ENCODE measurements at regions not wholly inside any gene's neighbourhood (a gene's known extent, or its start where the extent isn't known, plus 50 kb on each side); places are given as distances from the start of the nearest gene placed in this dataset.

DNA sequence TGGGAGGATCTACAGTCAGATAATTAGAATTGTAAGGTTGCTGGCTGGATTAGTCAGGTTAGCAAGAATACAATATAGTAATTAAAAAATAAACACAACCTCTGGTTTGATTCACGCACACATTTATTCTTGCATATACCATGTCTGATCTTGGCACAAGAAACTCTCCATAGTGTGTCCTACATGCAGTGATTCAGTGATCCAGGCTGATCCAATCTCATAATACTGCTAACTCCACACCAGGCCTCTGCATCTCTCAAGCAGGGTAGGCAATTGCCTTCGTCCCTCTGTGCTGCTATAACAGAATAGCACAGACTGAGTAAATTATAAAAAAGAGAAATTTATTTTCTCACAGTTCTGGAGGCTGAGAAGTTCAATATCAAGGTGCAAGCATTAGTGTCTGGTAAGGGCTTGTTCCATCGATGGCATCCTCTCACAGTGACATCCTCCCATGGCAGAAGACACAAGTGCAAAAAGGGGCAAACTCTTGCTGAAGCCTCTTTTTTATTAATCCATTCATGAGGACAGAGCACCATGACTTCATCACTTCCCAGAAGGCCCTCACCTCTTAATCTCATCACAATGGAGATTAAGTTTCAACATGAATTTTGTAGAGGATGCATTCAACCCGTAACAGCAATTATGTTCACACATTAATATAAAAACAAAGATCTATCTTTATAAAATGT lies 741.0 kb upstream of the NCAM2 start:
- Histone ChIP-seq H3K27me3 (ENCODE audit: insufficient read depth, low read length) (no peaks in the 10 kb centered on the region), H2AFZ (ENCODE audit: low read depth, low read length, poor library complexity, severe bottlenecking) (no peak overlapping the region), H3K27ac (ENCODE audit: low read depth, low read length) (no peak overlapping the region), H3K9me3 (ENCODE audit: control insufficient read depth in 1 of 2, insufficient read depth in 1 of 2, low read depth in 1 of 2, low read length in 2 of 2) (peaks cover 4 to 28% of the 10 kb centered on the region in 2 experiments; a peak in 2 of 4 replicates), H3K9me2 (ENCODE audit: insufficient read depth) (no peaks in the 10 kb centered on the region), H3K4me2 (ENCODE audit: low read length) (no peak overlapping the region), H4K20me1 (ENCODE audit: insufficient read depth) (no peaks in the 10 kb centered on the region; the same call in 1 of the 2 replicates), H3K79me2 (ENCODE audit: insufficient read depth, low read length) (no peaks in the 10 kb centered on the region), H3K9ac (ENCODE audit: low read length) (no peak overlapping the region), H3K36me3 (ENCODE audit: control insufficient read depth in 1 of 2, insufficient read depth in 2 of 2, low read length in 2 of 2) (no peaks in the 10 kb centered on the region), H3K4me1 (ENCODE audit: control insufficient read depth in 1 of 2, insufficient read depth in 2 of 2, low read length in 2 of 2) (no peaks in the 10 kb centered on the region), H3K4me3 (replicated peaks in 1 of 2; ENCODE audit: low read depth in 1 of 2, low read length in 2 of 2) (no peak overlapping the region)
- BruUV-seq (replicated peaks), result no TSS peak
- POLR2A ChIA-PET, result no interaction called here
- intact Hi-C loops (cut with micrococcal nuclease), result no loop called here
- TF ChIP-seq YY1 (IDR thresholded peaks at IDR 0.05; ENCODE audit: extremely low read depth, insufficient replicate concordance, low read depth, low read length) (no peak), CBX3 (IDR thresholded peaks at IDR 0.05; ENCODE audit: low read depth) (no peak), POLR2A (IDR thresholded peaks at IDR 0.05; ENCODE audit: borderline replicate concordance, extremely low read depth, insufficient read depth, insufficient read length) (no peak)
- TF ChIP-seq, protein P1, sequence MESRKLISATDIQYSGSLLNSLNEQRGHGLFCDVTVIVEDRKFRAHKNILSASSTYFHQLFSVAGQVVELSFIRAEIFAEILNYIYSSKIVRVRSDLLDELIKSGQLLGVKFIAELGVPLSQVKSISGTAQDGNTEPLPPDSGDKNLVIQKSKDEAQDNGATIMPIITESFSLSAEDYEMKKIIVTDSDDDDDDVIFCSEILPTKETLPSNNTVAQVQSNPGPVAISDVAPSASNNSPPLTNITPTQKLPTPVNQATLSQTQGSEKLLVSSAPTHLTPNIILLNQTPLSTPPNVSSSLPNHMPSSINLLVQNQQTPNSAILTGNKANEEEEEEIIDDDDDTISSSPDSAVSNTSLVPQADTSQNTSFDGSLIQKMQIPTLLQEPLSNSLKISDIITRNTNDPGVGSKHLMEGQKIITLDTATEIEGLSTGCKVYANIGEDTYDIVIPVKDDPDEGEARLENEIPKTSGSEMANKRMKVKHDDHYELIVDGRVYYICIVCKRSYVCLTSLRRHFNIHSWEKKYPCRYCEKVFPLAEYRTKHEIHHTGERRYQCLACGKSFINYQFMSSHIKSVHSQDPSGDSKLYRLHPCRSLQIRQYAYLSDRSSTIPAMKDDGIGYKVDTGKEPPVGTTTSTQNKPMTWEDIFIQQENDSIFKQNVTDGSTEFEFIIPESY (IDR thresholded peaks at IDR 0.05; ENCODE audit: extremely low read depth, insufficient replicate concordance, low read length), result no peak
- TF ChIP-seq, protein P2, sequence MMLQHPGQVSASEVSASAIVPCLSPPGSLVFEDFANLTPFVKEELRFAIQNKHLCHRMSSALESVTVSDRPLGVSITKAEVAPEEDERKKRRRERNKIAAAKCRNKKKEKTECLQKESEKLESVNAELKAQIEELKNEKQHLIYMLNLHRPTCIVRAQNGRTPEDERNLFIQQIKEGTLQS (IDR thresholded peaks at IDR 0.05), result no peak
- CTCF ChIA-PET, result no interaction called here
- no peak for ATAC-seq
- RAD21 ChIA-PET (ENCODE audit: low non-redundant PET in 1 of 2, low total read pairs in 2 of 2, uncharacterized antibody in 2 of 2, unreplicated experiment in 2 of 2), result no interaction called here
- DNase-seq (ENCODE audit: low read depth, low spot score), result no peak

DNA sequence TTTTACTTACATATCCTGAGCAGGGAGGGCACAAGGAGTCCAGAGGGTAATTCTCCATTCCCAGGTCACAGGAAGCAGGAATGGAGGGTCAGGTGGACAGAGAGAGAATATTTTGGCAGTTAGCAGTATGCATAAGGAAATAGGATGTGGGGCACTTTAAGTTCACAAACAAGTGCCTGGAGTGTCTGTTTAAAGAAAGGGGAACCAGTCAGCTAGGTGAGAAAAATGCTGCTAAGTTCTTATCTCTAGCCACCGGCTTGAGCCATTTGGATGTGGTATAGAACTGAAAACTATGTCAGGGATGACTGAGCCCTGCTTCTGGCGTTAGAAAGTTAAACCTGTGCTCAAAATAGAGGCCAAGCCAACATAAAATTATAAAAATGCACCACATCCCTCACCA lies 739.7 kb upstream of the NCAM2 start:
- H3K9me3 ChIP-seq (ENCODE audit: control insufficient read depth in 1 of 2, insufficient read depth in 1 of 2, low read depth in 1 of 2, low read length in 2 of 2), result peaks cover 4 to 26% of the 10 kb centered on the region in 2 experiments; a peak in 2 of 4 replicates
- no peaks in the 10 kb centered on the region; the same call in 1 of the 2 replicates for H4K20me1 ChIP-seq (ENCODE audit: insufficient read depth)
- H3K27me3 ChIP-seq (ENCODE audit: insufficient read depth, low read length), result no peaks in the 10 kb centered on the region
- no peak for DNase-seq (ENCODE audit: low read depth, low spot score)
- no peaks in the 10 kb centered on the region for H3K36me3 ChIP-seq (ENCODE audit: control insufficient read depth in 1 of 2, insufficient read depth in 2 of 2, low read length in 2 of 2)
- no peak overlapping the region for H2AFZ ChIP-seq (ENCODE audit: low read depth, low read length, poor library complexity, severe bottlenecking)
- H3K27ac ChIP-seq (ENCODE audit: low read depth, low read length), result no peak overlapping the region
- RAD21 ChIA-PET (ENCODE audit: low non-redundant PET in 1 of 2, low total read pairs in 2 of 2, uncharacterized antibody in 2 of 2, unreplicated experiment in 2 of 2), result no interaction called here
- H3K4me2 ChIP-seq (ENCODE audit: low read length), result no peak overlapping the region
- BruUV-seq (replicated peaks), result no TSS peak
- no peaks in the 10 kb centered on the region for H3K79me2 ChIP-seq (ENCODE audit: insufficient read depth, low read length)
- ATAC-seq, result no peak
- no peaks in the 10 kb centered on the region for H3K9me2 ChIP-seq (ENCODE audit: insufficient read depth)
- H3K4me1 ChIP-seq (ENCODE audit: control insufficient read depth in 1 of 2, insufficient read depth in 2 of 2, low read length in 2 of 2), result no peaks in the 10 kb centered on the region
- intact Hi-C loops (cut with micrococcal nuclease), result no loop called here
- H3K4me3 ChIP-seq (replicated peaks in 1 of 2; ENCODE audit: low read depth in 1 of 2, low read length in 2 of 2), result no peak overlapping the region
- POLR2A ChIA-PET, result no interaction called here
- CTCF ChIA-PET, result no interaction called here
- H3K9ac ChIP-seq (ENCODE audit: low read length), result no peak overlapping the region
- TF ChIP-seq POLR2A (IDR thresholded peaks at IDR 0.05; ENCODE audit: borderline replicate concordance, extremely low read depth, insufficient read depth, insufficient read length), result no peak
- no peak for TF ChIP-seq EZH2phosphoT487 (IDR thresholded peaks at IDR 0.05; ENCODE audit: borderline replicate concordance)
- TF ChIP-seq EGR1 (IDR thresholded peaks at IDR 0.05; ENCODE audit: low read depth), result no peak
- TF ChIP-seq FOSL1 (IDR thresholded peaks at IDR 0.05; ENCODE audit: low read depth), result no peak
- TF ChIP-seq CBX3 (IDR thresholded peaks at IDR 0.05; ENCODE audit: low read depth), result no peak
- TF ChIP-seq, protein P3, sequence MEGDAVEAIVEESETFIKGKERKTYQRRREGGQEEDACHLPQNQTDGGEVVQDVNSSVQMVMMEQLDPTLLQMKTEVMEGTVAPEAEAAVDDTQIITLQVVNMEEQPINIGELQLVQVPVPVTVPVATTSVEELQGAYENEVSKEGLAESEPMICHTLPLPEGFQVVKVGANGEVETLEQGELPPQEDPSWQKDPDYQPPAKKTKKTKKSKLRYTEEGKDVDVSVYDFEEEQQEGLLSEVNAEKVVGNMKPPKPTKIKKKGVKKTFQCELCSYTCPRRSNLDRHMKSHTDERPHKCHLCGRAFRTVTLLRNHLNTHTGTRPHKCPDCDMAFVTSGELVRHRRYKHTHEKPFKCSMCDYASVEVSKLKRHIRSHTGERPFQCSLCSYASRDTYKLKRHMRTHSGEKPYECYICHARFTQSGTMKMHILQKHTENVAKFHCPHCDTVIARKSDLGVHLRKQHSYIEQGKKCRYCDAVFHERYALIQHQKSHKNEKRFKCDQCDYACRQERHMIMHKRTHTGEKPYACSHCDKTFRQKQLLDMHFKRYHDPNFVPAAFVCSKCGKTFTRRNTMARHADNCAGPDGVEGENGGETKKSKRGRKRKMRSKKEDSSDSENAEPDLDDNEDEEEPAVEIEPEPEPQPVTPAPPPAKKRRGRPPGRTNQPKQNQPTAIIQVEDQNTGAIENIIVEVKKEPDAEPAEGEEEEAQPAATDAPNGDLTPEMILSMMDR (IDR thresholded peaks at IDR 0.05 in 2 of 3, conservative IDR thresholded peaks at IDR 0.05 in 1 of 3; ENCODE audit: borderline replicate concordance in 1 of 3, insufficient read depth in 1 of 3, low read depth in 2 of 3, low read length in 2 of 3), result no peak
- no peak for TF ChIP-seq CEBPB (IDR thresholded peaks at IDR 0.05; ENCODE audit: low read depth)
- no peak for TF ChIP-seq SP1 (IDR thresholded peaks at IDR 0.05; ENCODE audit: low read depth)
- TF ChIP-seq ZNF274 (IDR thresholded peaks at IDR 0.05; ENCODE audit: low read depth, low read length), result no peak
- TF ChIP-seq YY1 (IDR thresholded peaks at IDR 0.05; ENCODE audit: extremely low read depth, insufficient replicate concordance, low read depth, low read length), result no peak
- TF ChIP-seq, protein P1 (IDR thresholded peaks at IDR 0.05; ENCODE audit: extremely low read depth, insufficient replicate concordance, low read length), result no peak

All from HCT116 (cell line).